ENCODE measurements at regions not wholly inside any gene's neighbourhood (a gene's known extent, or its start where the extent isn't known, plus 50 kb on each side); places are given as distances from the start of the nearest gene placed in this dataset.

DNA sequence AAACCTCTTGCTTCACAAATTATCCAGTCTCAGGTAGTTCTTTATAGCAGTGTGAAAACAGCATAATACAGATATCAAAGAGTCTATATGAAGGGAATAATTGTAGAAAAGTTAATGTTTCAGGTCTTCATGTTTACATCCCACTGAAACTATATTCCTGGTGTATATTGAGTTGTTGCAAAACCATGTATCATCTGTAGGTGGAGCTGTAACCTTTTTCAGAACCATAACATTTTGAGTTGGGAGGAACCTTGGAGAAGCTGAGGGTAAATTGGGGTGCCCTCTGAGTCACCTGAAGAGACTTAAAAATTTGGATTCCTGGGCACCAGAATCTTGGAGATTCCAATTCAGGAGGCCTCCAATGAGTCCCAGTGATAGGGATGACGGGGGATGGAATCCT, 51.9 kb upstream of the TAPT1 start:
- Histone ChIP-seq H3K9ac (replicated peaks; ENCODE audit: extremely low read depth, insufficient read depth, low read length) (no peak overlapping the region), H3K9me1 (replicated peaks; ENCODE audit: control insufficient read depth, extremely low read depth, insufficient read depth, low read length) (no peaks in the 10 kb centered on the region), H3K27me3 (ENCODE audit: control insufficient read depth in 2 of 2, insufficient read depth in 2 of 2, low read length in 2 of 2) (peaks cover 2 to 5% of the 10 kb centered on the region in 2 experiments), H3K79me2 (ENCODE audit: control insufficient read depth, insufficient read depth, low read length) (no peaks in the 10 kb centered on the region), H3K4me2 (ENCODE audit: insufficient read depth, low read length) (no peak overlapping the region), H3K36me3 (ENCODE audit: control insufficient read depth in 2 of 2, extremely low read depth in 1 of 2, insufficient read depth in 2 of 2, low read length in 2 of 2) (no peaks in the 10 kb centered on the region), H3K4me1 (ENCODE audit: control insufficient read depth, extremely low read depth, insufficient read depth, low read length) (no peaks in the 10 kb centered on the region), H3K9me3 (replicated peaks; ENCODE audit: control insufficient read depth, insufficient read depth, low read length) (no peaks in the 10 kb centered on the region), H4K20me1 (replicated peaks; ENCODE audit: control insufficient read depth, extremely low read depth, insufficient read depth, low read length) (no peaks in the 10 kb centered on the region), H3K27ac (ENCODE audit: insufficient read depth, low read depth, low read length) (no peak overlapping the region), H2AFZ (ENCODE audit: low read depth, low read length) (no peak overlapping the region), H3K4me3 (replicated peaks in 1 of 3; ENCODE audit: insufficient read depth in 1 of 3, low read depth in 1 of 3, low read length in 3 of 3) (no peak overlapping the region)
- BruUV-seq (replicated peaks), result no TSS peak
- DNase-seq (ENCODE audit: low read depth, low spot score) (no peak), FAIRE-seq (peak; percentile 73)
- intact Hi-C loops (cut with micrococcal nuclease) (no loop called here), dilution Hi-C loops (cut with MboI; ENCODE audit: extremely low pct_ligation_motif_present, low sequenced_read_pairs) (no loop called here)
- TF ChIP-seq, protein P1, sequence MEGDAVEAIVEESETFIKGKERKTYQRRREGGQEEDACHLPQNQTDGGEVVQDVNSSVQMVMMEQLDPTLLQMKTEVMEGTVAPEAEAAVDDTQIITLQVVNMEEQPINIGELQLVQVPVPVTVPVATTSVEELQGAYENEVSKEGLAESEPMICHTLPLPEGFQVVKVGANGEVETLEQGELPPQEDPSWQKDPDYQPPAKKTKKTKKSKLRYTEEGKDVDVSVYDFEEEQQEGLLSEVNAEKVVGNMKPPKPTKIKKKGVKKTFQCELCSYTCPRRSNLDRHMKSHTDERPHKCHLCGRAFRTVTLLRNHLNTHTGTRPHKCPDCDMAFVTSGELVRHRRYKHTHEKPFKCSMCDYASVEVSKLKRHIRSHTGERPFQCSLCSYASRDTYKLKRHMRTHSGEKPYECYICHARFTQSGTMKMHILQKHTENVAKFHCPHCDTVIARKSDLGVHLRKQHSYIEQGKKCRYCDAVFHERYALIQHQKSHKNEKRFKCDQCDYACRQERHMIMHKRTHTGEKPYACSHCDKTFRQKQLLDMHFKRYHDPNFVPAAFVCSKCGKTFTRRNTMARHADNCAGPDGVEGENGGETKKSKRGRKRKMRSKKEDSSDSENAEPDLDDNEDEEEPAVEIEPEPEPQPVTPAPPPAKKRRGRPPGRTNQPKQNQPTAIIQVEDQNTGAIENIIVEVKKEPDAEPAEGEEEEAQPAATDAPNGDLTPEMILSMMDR (IDR thresholded peaks at IDR 0.05; ENCODE audit: extremely low read depth in 1 of 2, insufficient read depth in 1 of 2, low read depth in 1 of 2, low read length in 2 of 2), result peak; percentile 23 to 28
- TF ChIP-seq JUN (IDR thresholded peaks at IDR 0.05; ENCODE audit: borderline replicate concordance, insufficient read depth, insufficient read length, low read depth), result no peak
- ChIA-PET CTCF (interaction anchor here (0.7 to 2.4 kb wide), 10 partner anchors 9 to 1194 kb away, joined by 3 to 15 read pairs (median 5); no protein-coding TSS in a partner anchor), POLR2A (no interaction called here)

All from endothelial cell of umbilical vein (primary cell).